Erythroblast (primary cell): ENCODE measurements at regions not wholly inside any gene's neighbourhood (a gene's known extent, or its start where the extent isn't known, plus 50 kb on each side); places are given as distances from the start of the nearest gene placed in this dataset.

Experiments used
- GATA1 ChIP-seq: IDR thresholded peaks from 2 replicates; pipeline ENCODE4 v1.6.1; 2011; ENCODE audit warnings: low read depth, mild to moderate bottlenecking, control low read depth, low read length, moderate library complexity
- POLR2A ChIP-seq: IDR thresholded peaks from 2 replicates; pipeline ENCODE4 v1.6.1; 2011; ENCODE audit warnings: mild to moderate bottlenecking, low read length

DNA sequence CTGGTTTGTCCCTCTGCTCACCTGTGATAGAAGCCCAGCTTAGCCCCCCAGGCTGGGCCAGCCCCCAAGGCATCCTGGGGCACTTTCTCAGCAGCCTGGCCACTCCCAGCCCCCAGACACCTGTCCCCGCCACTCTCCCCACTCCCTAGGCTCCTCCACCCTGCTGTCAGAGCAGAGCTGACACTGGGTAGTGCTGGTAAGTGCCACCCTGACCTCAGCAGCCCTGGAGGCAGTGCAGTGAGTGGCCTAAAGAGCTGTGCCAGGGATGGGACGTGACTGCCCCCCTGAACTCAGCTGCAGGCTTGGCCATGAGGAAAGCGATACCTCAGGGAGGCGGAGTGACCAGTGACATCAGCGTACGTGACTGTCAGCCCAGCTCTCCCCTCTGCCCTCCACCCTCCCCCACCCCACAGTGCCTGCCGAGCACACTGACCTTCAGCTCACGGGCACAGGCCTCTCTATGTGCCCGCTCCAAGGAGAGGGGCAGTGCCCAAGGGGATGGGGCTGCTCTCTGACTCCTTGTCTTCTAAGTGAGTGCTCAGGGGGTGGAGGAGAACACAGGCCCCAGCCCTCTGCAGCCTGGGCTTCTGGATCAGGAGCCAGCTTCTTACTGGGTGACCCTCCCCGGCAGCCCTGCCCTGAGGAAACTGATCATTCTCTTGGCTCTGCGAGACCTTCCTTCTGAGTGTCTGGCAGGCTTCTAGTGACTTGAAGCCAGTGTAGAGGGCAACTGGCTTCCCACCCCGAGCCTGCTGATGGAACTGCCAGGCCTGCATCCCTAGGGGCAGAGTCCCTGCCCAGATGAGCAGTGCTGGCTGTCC lies 172.7 kb downstream of the MRPL14 start:
- TF ChIP-seq POLR2A (no peak), GATA1 (no peak)
